K562 (cell line): ENCODE measurements at regions not wholly inside any gene's neighbourhood (a gene's known extent, or its start where the extent isn't known, plus 50 kb on each side); places are given as distances from the start of the nearest gene placed in this dataset.

Experiments
- ATAC-seq: fragments of 200-7000 bp; cut with Tn5 transposase; 3 replicates; pipeline ENCODE4 v1.9.1; 2020; ENCODE audit warnings: moderate library complexity
- BruUV-seq: library from RNA; stranded (reverse); fragments of 400-500 nt; replicated peaks from 2 replicates; lab custom pipeline; 2021; lab: Mats Ljungman, UMichigan
- CTCF ChIA-PET: fragments of 300-600 bp; formaldehyde crosslinking; extraction: SDS; loops from one replicate; lab custom pipeline; 2021; ENCODE audit warnings: low intra/inter-chr PET ratio; lab: Yijun Ruan, JAX
- POLR2A ChIA-PET: fragments of 300-600, 350-650 bp; sonication (Branson Sonifier 250); formaldehyde crosslinking; extraction: SDS; loops from one replicate; lab custom pipeline; 2021; ENCODE audit warnings: antibody characterized with exemption, inconsistent platforms; lab: Yijun Ruan, JAX
- DNase-seq, 4 experiments: peaks; one replicate each; pipeline versions ENCODE4 v3.0.0 to v3.0.0-alpha.2; 2011 to 2018; ENCODE audit warnings: low spot score in 3 of 4, mixed read lengths in 3 of 4; ENCODE audit errors: extremely low read depth in 1 of 4
- FAIRE-seq: peaks from 2 replicates; lab custom pipeline; 2011; peaks lifted over from hg19 to GRCh38; lab: Jason Lieb, UNC
- H2AFZ ChIP-seq: 2 replicates; pipeline ENCODE4 v1.6.0; 2011; ENCODE audit warnings: low read depth, low read length, control low read depth, inconsistent platforms
- H3K27ac ChIP-seq: fragments of 200-600 bp; 3 replicates; pipeline ENCODE4 v1.8.0; 2011; ENCODE audit warnings: low read depth, mild to moderate bottlenecking, control low read depth, inconsistent platforms, low read length, moderate library complexity, mixed read lengths; ENCODE audit errors: extremely low read depth
- H3K27me3 ChIP-seq, 2 experiments: fragments of 300-600 bp in 1 of 2; 2 replicates in 1 of 2; 3 replicates in 1 of 2; pipeline versions ENCODE4 v1.6.0 to v1.8.0; 2011; ENCODE audit warnings: inconsistent platforms in 2 of 2, low read length in 2 of 2, mild to moderate bottlenecking in 1 of 2, mixed read lengths in 1 of 2, moderate library complexity in 1 of 2; ENCODE audit not compliant: control insufficient read depth in 2 of 2, insufficient read depth in 2 of 2
- H3K36me3 ChIP-seq: fragments of 300-600 bp; 3 replicates; pipeline ENCODE4 v1.8.0; 2011; ENCODE audit warnings: mild to moderate bottlenecking, low read length, inconsistent platforms; ENCODE audit not compliant: control insufficient read depth, insufficient read depth
- H3K4me1 ChIP-seq, 2 experiments: fragments of 200-600 bp in 1 of 2; replicated peaks in 1 of 2; 2 replicates in 1 of 2; 3 replicates in 1 of 2; pipeline versions ENCODE4 v1.5.1 to v1.8.0; 2011; ENCODE audit warnings: inconsistent platforms in 2 of 2, low read length in 2 of 2, mild to moderate bottlenecking in 1 of 2, mixed read lengths in 1 of 2, moderate library complexity in 1 of 2; ENCODE audit not compliant: control insufficient read depth in 2 of 2, insufficient read depth in 2 of 2
- H3K4me2 ChIP-seq: 2 replicates; pipeline ENCODE4 v1.6.1; 2011; ENCODE audit warnings: low read length, control low read depth, inconsistent platforms, mixed read lengths; ENCODE audit not compliant: insufficient read depth
- H3K4me3 ChIP-seq: fragments of 200-600 bp; sonication (generic), shearing (Covaris generic); 2 replicates; pipeline ENCODE4 v1.5.1; 2016; ENCODE audit warnings: control low read depth, inconsistent platforms
- H3K79me2 ChIP-seq: fragments of 200-600 bp; 3 replicates; pipeline ENCODE4 v1.8.0; 2011; ENCODE audit warnings: low read length, inconsistent platforms; ENCODE audit not compliant: control insufficient read depth, insufficient read depth
- H3K9ac ChIP-seq, 2 experiments: 2 replicates each; pipeline versions ENCODE4 v1.6.0 to v1.6.1; 2011; ENCODE audit warnings: low read depth in 2 of 2, low read length in 2 of 2, control low read depth in 1 of 2, inconsistent platforms in 1 of 2, mild to moderate bottlenecking in 1 of 2, mixed read lengths in 1 of 2; ENCODE audit not compliant: insufficient read depth in 1 of 2
- H3K9me1 ChIP-seq: one replicate; pipeline ENCODE4 v1.6.0; 2011; ENCODE audit warnings: inconsistent platforms, mild to moderate bottlenecking, low read length, moderate library complexity; ENCODE audit not compliant: control insufficient read depth, insufficient read depth
- H3K9me3 ChIP-seq: replicated peaks from 2 replicates; pipeline ENCODE4 v1.5.1; 2011; ENCODE audit warnings: low read depth, low read length, inconsistent platforms; ENCODE audit not compliant: control insufficient read depth, insufficient read depth
- H4K20me1 ChIP-seq: replicated peaks from 2 replicates; pipeline ENCODE4 v1.6.1; 2011; ENCODE audit warnings: low read length, inconsistent platforms, mixed read lengths; ENCODE audit not compliant: control insufficient read depth, insufficient read depth
- ATF1 ChIP-seq, 2 experiments: fragments of 450-650 bp in 1 of 2; IDR thresholded peaks; 2 replicates each; pipeline ENCODE4 v1.6.1; 2016; ENCODE audit warnings: missing compliant biosample characterization in 1 of 2, missing genetic modification characterization in 1 of 2
- GATAD2B ChIP-seq: fragments of 450-650 bp; IDR thresholded peaks from 2 replicates; pipeline ENCODE4 v1.6.1; 2017; ENCODE audit warnings: mild to moderate bottlenecking, borderline replicate concordance
- HDAC3 ChIP-seq: fragments of 450-650 bp; IDR thresholded peaks from 2 replicates; pipeline ENCODE4 v1.6.1; 2018; ENCODE audit warnings: borderline replicate concordance, mild to moderate bottlenecking, moderate library complexity; ENCODE audit not compliant: partially characterized antibody
- HMG20B ChIP-seq: fragments of 250-450 bp; sonication (Bioruptor Pico); IDR thresholded peaks from 2 replicates; pipeline ENCODE4 v1.5.0; 2021; ENCODE audit warnings: mild to moderate bottlenecking
- KHSRP ChIP-seq: fragments of 450-650 bp; IDR thresholded peaks from 2 replicates; pipeline ENCODE4 v1.6.1; 2017
- TBP ChIP-seq: optimal IDR thresholded peaks from 2 replicates; pipeline ENCODE3; 2011; ENCODE audit warnings: low read depth, low read length, improper control_type of control experiment
- ZBTB1 ChIP-seq: sonication (generic); formaldehyde crosslinking; IDR thresholded peaks from 2 replicates; pipeline ENCODE4 v1.8.1; 2023; ENCODE audit warnings: missing genetic modification reagents, low read depth, mild to moderate bottlenecking, borderline replicate concordance
- ZNF174 ChIP-seq: fragments of 250-450 bp; sonication (Bioruptor Pico); IDR thresholded peaks from 2 replicates; pipeline ENCODE4 v1.4.0; 2020; ENCODE audit warnings: mild to moderate bottlenecking
- whole genome bisulfite sequencing: fragments of 100-300 bp; shearing (Covaris generic); methylation state at CpG from one replicate; pipeline ENCODE4 v1.1.6; 2016; ENCODE audit warnings: low coverage, mixed read lengths; ENCODE audit not compliant: insufficient coverage; ENCODE audit errors: missing lambda C conversion rate; 5-methylcytosine and 5-hydroxymethylcytosine counted together
- in situ Hi-C: fragments of 300-500 bp; cut with MboI; formaldehyde crosslinking; loops from 4 replicates; pipeline ENCODE4 v1.15.0; 2018; ENCODE audit warnings: inconsistent platforms, mixed read lengths
- intact Hi-C: fragments of 100-400 bp; cut with micrococcal nuclease; formaldehyde crosslinking; loops from 2 replicates; pipeline ENCODE4 v1.14.2; 2022
- TF ChIP-seq, protein P1 (sequence below): IDR thresholded peaks from 2 replicates; pipeline ENCODE4 v1.6.1; 2016; ENCODE audit warnings: missing genetic modification characterization, missing compliant biosample characterization
- TF ChIP-seq, protein P2 (sequence below): fragments of 250-450 bp; sonication (Bioruptor Pico); IDR thresholded peaks from 2 replicates; pipeline ENCODE4 v1.5.0; 2021; ENCODE audit warnings: mild to moderate bottlenecking, borderline replicate concordance

DNA sequence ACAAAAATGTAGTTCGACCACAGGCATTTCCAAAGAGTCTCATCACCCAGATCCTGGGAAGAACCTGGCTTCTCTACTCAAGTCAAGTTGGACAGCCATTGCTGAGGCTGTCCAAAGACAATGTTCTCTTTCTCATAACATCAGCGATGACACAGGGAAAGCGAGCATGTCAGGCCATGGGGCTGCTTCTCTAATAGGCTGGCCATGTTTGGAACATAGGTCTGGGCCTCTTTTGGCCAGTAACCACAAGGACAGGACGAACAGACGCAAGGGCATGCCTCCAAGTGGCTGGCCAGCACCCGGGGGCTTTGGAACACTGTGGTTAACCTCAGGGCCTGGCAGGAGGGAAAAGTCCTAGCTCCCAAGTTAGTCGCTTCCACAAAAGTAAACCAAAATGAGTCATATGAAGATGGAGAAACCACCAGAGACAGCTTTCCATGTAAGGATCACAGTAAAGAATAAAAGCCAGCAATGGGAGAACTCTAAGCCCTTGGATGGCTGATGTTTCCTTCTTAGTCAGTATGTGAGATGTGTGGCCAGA, 80.6 kb upstream of the SLC44A3 start:
- no TSS peak for BruUV-seq
- in situ Hi-C loops (no loop called here), intact Hi-C loops (no loop called here)
- Histone ChIP-seq H3K27me3 (no peaks in the 10 kb centered on the region), H3K36me3 (no peaks in the 10 kb centered on the region), H3K27ac (no peak overlapping the region), H3K4me3 (no peak overlapping the region), H3K4me2 (no peak overlapping the region), H3K79me2 (no peaks in the 10 kb centered on the region), H3K9ac (no peak overlapping the region), H3K9me3 (no peaks in the 10 kb centered on the region), H4K20me1 (no peaks in the 10 kb centered on the region), H3K9me1 (no peaks in the 10 kb centered on the region), H3K4me1 (peaks cover 0 to 3% of the 10 kb centered on the region in 2 experiments; a peak in 1 of 5 replicates), H2AFZ (no peak overlapping the region)
- ChIA-PET CTCF (no interaction called here), POLR2A (interaction anchor here (0.6 kb wide), 1 partner anchor 332 kb away, joined by 3 read pairs; no protein-coding TSS in a partner anchor)
- ATAC-seq = no peak
- TF ChIP-seq HDAC3 (no peak), GATAD2B (no peak), ZBTB1 (CRISPR knock-in tag) (no peak), ZNF174 (CRISPR knock-in tag) (no peak), TBP (no peak), ATF1 (CRISPR knock-in tag; IDR thresholded peaks at IDR 0.05) (no peak), ATF1 (tag; IDR thresholded peaks at IDR 0.05) (no peak), HMG20B (CRISPR knock-in tag) (no peak), KHSRP (no peak)
- TF ChIP-seq, protein P1, sequence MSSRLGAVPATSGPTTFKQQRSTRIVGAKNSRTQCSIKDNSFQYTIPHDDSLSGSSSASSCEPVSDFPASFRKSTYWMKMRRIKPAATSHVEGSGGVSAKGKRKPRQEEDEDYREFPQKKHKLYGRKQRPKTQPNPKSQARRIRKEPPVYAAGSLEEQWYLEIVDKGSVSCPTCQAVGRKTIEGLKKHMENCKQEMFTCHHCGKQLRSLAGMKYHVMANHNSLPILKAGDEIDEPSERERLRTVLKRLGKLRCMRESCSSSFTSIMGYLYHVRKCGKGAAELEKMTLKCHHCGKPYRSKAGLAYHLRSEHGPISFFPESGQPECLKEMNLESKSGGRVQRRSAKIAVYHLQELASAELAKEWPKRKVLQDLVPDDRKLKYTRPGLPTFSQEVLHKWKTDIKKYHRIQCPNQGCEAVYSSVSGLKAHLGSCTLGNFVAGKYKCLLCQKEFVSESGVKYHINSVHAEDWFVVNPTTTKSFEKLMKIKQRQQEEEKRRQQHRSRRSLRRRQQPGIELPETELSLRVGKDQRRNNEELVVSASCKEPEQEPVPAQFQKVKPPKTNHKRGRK (tag) = no peak
- TF ChIP-seq, protein P2, sequence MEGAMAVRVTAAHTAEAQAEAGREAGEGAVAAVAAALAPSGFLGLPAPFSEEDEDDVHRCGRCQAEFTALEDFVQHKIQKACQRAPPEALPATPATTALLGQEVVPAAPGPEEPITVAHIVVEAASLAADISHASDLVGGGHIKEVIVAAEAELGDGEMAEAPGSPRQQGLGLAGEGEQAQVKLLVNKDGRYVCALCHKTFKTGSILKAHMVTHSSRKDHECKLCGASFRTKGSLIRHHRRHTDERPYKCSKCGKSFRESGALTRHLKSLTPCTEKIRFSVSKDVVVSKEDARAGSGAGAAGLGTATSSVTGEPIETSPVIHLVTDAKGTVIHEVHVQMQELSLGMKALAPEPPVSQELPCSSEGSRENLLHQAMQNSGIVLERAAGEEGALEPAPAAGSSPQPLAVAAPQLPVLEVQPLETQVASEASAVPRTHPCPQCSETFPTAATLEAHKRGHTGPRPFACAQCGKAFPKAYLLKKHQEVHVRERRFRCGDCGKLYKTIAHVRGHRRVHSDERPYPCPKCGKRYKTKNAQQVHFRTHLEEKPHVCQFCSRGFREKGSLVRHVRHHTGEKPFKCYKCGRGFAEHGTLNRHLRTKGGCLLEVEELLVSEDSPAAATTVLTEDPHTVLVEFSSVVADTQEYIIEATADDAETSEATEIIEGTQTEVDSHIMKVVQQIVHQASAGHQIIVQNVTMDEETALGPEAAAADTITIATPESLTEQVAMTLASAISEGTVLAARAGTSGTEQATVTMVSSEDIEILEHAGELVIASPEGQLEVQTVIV (CRISPR knock-in tag) = no peak
- FAIRE-seq = no peak
- no peak for DNase-seq
- WGBS = under 1% methylated on average over 7 of the region's 7 CpGs
